NT2/D1 (cell line): ENCODE measurements at regions not wholly inside any gene's neighbourhood (a gene's known extent, or its start where the extent isn't known, plus 50 kb on each side); places are given as distances from the start of the nearest gene placed in this dataset.

Experiments used
- SUZ12 ChIP-seq: IDR thresholded peaks from 2 replicates; pipeline ENCODE4 v1.6.1; 2011; ENCODE audit not compliant: insufficient read length, insufficient read depth; ENCODE audit errors: extremely low read depth
- YY1 ChIP-seq: IDR thresholded peaks from 2 replicates; pipeline ENCODE4 v1.6.1; 2011; ENCODE audit not compliant: insufficient read length, insufficient read depth
- ZNF274 ChIP-seq: IDR thresholded peaks from 2 replicates; pipeline ENCODE4 v1.6.1; 2011; ENCODE audit warnings: mild to moderate bottlenecking, low read depth, low read length

DNA sequence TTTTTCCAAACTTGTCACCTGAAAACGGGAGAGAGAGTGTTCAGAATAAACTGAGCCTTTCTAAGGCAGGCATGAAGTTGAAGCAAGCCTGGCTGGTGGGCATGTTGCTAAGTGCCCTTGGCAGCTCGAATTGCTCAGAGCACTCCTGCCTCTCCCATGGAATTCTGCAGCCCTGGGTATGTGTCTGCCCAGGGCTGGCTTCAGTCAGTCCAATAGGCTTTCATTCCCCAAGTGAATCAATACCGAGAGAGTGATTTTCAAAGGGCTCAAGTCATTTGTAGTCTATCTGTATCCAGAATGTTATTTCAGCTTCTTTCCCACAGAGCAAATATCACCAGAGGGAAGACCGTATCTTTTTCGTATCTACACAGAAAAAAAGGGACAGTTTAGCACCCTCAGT, 415.5 kb upstream of the COBL start:
- TF ChIP-seq ZNF274 = no peak
- TF ChIP-seq YY1 = no peak
- TF ChIP-seq SUZ12 = no peak
